NCI-H146 (cell line): ENCODE measurements at regions not wholly inside any gene's neighbourhood (a gene's known extent, or its start where the extent isn't known, plus 50 kb on each side); places are given as distances from the start of the nearest gene placed in this dataset.

Experiments used
- DNase-seq: peaks from one replicate; lab custom pipeline; 2025; lab: John Stamatoyannopoulos, UW

GRCh38 chr2:63780518-63781155 is 61.1 kb upstream of the UGP2 start:
- no peak for DNase-seq

- DNase-seq: no peak
Observed at GRCh38 chr2:63784461-63784860, 57.2 kb upstream of the UGP2 start.

- DNase-seq: no peak
Observed at GRCh38 chr2:63785096-63785495, 56.6 kb upstream of the UGP2 start.

- DNase-seq: no peak
Observed at GRCh38 chr2:63786471-63786870, 55.2 kb upstream of the UGP2 start.

GRCh38 chr2:63788071-63788470 is 53.6 kb upstream of the UGP2 start:
- DNase-seq: no peak

GRCh38 chr2:63789338-63790020 is 52.2 kb upstream of the UGP2 start:
- DNase-seq: no peak

GRCh38 chr2:63790491-63790890 is 51.2 kb upstream of the UGP2 start:
- DNase-seq: no peak

GRCh38 chr2:63790906-63791305 is 50.8 kb upstream of the UGP2 start:
- no peak for DNase-seq

- DNase-seq: no peak
Observed at GRCh38 chr2:63791387-63791786, 50.3 kb upstream of the UGP2 start.
